GM19463 (cell line): ENCODE measurements at regions not wholly inside any gene's neighbourhood (a gene's known extent, or its start where the extent isn't known, plus 50 kb on each side); places are given as distances from the start of the nearest gene placed in this dataset.
"Not testable (repeated sequence)": the region's sequence is repeated elsewhere in the genome, so short reads cannot be mapped to it uniquely, and the experiment has no call there.

Experiments
- ATAC-seq: cut with Tn5 transposase; IDR thresholded peaks from one replicate; pipeline ENCODE4 v1.9.1; 2021; ENCODE audit warnings: mild to moderate bottlenecking, moderate library complexity; ENCODE audit not compliant: unreplicated experiment

DNA sequence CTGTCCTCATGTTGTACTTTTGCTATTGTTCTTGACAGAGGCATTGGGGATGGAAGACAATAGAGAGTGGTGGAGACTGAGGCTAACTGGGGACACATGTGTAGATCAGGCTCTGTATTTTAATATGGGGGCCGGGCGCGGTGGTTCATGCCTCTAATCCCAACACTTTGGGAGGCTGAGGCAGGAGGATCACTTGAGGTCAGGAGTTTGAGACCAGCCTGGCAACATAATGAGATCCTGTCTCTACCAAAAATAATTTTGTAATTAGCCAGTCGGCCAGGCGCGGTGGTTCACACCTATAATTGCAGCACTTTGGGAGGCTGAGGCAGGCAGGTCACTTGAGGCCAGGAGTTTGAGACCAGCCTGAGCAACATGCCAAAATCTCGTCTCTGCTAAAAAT is 72.5 kb upstream of the FOXK1 start:
- ATAC-seq, result not testable (repeated sequence)

DNA sequence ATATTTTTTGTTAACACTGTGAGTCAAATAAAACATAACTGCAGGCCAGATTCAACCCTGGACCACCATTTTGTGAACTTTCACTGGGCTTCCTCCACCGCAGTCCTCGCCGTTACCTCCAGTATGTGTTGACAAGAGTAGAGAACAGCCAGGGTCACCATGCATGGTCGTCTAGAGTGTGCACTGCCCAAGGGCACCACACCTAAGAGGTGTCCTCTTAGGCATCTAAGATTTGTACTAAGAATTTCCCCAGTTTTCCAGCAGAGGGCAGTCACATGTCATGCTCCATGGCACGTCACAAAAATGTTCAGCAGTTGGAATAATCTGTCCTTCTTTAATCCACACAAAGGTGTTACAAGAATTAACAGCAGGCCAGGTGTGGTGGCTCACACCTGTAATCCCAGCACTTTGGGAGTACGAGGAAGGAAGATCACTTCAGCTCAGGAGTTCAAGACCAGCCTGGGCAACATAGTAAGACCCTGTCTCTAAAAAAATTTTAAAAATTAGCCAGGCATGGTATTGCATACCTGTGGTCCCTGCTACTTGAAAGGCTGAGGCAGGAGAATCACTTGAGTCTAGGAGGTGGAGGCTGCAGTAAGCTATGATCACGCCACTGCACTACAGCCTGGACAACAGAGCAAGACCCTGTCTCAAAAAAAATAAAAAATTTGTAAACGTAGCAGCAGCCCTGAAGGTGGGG is 71.2 kb upstream of the FOXK1 start:
- ATAC-seq, result peak; percentile 67

DNA sequence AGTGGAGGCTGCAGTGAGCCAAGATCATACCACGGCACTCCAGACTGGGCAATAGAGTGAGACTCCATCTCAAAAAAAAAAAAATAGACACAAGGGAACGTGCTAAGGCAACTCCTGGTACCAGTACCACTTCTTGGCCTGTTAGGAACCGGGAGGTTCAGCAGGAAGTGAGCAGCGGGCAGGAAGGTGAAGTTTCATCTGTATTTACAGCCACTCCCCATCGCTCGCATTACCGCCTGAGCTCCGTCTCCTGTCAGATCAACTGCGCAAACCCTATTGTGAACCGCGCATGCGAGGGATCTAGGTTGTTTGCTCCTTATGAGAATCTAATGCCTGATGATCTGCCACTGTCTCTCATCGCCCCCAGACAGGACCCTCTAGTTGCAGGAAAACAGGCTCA is 69.9 kb upstream of the FOXK1 start:
- no peak for ATAC-seq

DNA sequence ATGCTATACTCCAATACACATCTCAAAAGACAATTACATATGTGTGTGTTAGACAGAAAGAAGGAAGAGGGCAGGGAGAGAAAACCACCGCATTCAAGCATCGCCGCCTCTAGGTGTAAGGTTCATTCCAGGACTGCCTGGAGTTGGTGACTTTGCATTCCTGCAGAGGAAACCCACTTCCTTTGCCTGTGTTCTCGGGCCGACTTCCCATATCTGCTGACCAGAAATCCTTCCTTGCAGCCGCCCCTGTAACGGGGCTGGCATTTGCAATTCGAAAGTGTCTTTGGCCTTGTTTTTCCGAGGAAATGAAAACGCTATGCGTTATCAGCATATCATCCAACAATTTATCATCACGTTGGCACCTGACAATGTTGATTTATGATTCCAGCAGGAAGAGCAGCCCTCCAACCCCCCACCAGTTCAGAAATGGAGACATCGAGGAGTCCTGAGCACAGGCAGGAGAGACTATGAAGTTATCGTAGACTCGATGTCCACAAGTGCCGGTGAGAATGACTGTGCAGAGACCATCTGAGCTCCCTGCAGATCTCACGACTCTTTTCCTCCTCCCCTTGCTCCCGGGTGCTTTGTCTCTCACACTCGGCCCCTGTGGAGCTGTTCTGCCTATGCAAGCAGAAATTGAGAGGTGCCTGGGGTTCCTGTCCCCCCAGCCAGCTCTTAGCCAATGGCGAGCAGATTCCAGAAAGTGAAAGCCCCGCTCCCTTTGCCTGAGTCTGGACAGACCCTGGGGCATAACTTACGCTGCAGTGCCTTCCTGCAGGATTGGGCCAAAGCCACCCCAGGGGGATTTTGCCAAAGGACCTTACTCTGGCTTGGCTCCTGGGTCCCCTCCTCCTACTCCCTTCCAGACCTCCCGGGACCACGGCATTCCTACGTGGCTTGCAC is 68.9 kb upstream of the FOXK1 start:
- no peak for ATAC-seq

DNA sequence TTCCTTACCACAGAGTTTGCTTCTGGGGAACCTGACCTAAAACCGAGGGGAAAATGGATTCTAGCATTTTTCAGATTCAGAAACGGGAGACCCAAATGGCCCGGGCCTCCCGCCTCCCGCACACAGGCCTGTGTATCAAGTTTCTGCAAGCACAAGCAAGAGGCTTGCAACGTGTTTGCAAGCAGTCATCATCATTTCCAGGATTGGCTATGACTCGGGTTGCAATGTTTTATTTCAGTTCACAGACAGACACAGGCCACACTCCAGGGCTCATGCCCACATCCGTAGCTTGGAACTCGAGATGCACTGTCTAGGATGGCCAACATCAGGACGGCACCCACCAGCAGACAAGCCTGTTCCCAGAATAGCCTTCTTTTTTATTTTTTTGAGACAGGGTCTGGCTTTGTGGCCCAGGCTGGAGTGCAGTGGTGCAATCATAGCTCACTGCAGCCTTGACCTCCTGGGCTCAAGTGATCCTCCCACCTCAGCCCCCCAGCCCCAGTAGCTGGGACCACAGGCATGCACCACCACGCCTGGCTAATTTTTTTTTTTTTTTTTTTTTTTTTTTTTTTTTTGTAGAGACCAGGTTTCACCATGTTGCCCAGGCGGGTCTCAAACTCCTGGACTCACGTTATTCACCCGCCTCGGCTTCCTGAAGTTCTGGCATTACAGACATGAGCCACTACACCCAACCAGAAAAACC is 68.1 kb upstream of the FOXK1 start:
- ATAC-seq, result no peak

DNA sequence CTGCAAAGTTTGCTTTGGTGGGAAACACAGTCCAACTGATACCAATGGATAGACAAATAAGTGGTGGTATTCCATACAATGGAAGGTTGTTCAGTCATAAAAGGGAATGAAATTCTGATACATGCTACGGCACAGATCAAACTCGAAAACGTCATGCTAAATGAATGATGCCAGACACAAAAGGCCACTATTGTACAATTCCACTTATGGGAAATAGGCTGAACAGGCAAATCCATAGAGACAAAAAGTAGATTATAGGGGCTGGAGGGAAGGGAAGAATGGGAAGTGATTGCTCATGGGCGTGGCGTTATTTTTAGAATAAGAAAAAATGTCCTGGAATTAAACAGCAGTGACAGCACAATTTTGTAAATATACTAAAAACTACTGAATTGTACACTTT is 66.0 kb upstream of the FOXK1 start:
- no peak for ATAC-seq

DNA sequence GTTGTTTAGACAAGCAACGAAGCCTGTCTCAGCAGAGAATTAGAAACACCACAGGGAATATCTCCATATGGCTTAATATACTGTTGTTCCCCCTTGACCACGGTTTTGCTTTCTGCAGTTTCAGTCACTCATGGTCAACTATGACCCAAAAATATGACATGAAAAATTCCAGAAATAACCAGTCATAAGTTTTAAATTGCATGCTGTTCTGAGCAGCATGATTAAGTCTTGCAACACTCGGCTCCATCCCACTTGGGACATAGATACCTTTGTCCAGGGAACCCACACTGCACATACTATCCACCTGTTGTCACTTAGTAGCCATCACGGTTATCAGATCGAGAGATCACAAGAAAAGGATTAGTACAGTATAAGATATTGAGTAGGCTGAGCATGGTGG is 60.7 kb upstream of the FOXK1 start:
- no peak for ATAC-seq

DNA sequence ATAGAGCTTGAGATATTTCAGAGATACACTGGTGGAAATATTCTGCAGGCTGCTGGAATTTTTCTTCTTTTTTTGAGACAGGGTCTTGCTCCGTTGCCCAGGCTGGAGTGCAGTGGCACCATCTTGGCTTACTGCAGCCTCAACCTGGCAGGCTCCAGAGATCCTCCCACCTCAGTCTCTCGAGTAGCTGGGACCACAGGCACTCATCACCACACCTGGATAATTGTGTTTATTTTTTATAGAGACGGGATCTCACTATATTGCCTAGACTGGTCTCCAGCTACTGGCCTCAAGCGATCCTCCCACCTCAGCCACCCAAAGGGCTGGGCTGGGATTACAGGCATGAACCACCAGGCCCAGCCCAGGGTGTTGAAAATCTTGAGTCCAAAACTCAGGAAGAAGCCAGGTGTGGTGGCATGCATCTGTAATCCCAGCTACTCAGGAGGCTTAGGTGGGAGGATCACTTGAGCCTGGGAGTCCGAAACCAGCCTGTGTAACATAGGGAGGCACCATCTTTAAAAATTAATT is 55.7 kb upstream of the FOXK1 start:
- no peak for ATAC-seq

DNA sequence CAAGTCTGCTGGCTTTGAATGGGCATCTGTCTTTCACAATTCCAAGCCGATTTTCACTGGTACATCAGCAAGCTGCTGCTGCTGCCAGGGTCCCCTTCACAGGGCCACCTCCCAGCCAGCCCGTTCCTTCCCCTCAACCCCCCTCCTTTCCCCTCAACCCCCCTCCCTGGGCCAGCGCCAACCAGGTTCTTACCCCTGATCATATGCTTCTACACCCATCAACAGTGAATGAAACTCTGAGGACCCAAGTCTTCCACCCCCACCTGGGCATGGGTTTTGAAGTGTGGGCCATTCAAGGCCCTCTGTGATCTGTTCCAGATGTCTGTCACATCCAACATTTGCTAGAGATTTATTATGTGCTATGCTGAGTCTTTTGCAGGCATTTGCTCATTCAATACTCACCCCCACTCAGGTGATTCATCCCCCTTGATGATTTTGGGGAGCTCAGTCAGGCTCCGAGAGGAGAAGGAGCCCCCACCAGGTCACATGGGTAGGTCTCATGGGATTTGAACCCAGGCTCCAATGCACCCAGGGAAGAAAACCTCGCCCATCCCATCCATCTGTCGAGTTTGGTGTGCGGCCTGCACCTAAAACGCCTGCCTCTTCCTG is 52.7 kb upstream of the FOXK1 start:
- no peak for ATAC-seq

DNA sequence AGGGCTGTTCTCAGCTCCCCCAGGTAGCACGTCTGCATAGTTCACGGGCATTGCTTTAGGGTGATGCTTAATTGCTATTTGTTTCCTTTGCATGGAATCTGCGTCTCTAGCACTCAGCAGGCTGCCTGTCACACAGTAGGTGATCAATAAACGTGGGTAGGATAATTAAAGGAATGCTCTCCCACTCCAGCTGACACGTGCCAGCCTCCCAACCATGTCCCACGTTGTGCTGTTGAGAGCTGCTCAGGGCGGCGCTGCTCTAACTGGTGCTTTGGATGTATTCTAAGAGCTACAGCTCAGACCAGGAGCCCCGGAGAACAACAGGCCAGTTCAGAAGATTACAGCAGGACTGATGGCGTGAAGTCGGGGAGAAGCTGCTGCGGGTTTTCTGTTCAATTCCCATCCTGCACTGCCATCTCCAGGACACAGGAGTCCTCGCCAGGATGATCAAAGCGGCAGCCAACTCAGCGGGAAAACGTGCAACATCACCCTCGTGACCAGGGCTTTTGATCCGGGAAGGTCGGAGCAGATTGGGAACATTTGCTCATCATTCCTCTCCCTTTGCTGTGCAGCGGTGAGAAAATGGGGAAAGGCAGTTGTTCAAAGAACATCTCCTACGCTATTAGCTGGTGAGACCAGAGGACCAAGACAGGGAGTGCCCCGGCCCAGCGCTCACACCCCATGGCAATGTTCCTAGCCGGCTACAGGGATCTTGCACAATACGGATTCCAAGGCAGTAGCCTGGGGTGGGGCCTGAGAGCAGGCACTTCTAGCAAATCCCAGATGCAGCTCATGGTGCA is 50.5 kb upstream of the FOXK1 start:
- no peak for ATAC-seq
